ENCODE measurements at regions not wholly inside any gene's neighbourhood (a gene's known extent, or its start where the extent isn't known, plus 50 kb on each side); places are given as distances from the start of the nearest gene placed in this dataset.

DNA sequence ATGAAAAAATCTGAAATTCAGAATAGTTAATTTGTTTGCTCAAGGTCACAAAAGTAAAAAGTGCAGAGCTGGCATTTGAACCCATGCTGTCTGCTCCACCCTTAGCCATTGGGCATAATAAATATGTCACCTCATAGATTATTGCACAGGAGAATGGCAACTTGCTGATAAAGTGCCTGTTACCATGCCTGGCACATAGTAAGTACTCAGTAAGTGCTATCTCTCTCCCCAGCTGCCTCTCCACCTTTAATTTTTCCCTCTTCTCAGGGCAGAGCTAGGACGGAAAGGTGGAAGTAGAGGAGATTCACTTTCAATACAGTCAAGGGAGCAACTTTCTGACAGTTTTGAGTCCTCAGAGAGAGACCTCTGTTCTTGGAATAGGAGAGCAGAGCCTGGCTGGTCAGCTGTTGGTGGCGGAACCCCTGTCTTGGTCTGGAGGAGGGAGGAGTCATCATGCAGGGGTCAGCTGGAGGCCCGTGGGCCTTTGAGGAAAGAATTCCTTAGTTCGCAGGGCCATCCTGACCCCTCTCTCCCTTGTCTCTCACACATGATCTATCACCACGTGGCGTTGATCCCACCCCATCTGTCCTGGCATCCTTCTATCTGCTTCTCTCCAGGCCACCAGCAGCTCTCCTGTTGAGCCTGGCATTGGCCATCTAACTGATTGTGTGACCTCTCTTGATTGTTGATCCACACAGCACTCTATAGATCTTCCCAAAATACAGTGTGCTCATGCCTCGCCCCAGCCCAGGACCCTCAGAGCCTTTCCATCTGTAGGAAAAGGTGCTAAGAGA lies 149.3 kb downstream of the RPLP1 start:
- DNase-seq (ENCODE audit: low spot score): no peak
- H3K4me3 ChIP-seq: no peak overlapping the region
- no peak overlapping the region for H3K27ac ChIP-seq
- TF ChIP-seq, protein P1, sequence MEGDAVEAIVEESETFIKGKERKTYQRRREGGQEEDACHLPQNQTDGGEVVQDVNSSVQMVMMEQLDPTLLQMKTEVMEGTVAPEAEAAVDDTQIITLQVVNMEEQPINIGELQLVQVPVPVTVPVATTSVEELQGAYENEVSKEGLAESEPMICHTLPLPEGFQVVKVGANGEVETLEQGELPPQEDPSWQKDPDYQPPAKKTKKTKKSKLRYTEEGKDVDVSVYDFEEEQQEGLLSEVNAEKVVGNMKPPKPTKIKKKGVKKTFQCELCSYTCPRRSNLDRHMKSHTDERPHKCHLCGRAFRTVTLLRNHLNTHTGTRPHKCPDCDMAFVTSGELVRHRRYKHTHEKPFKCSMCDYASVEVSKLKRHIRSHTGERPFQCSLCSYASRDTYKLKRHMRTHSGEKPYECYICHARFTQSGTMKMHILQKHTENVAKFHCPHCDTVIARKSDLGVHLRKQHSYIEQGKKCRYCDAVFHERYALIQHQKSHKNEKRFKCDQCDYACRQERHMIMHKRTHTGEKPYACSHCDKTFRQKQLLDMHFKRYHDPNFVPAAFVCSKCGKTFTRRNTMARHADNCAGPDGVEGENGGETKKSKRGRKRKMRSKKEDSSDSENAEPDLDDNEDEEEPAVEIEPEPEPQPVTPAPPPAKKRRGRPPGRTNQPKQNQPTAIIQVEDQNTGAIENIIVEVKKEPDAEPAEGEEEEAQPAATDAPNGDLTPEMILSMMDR (IDR thresholded peaks at IDR 0.05): no peak

DNA sequence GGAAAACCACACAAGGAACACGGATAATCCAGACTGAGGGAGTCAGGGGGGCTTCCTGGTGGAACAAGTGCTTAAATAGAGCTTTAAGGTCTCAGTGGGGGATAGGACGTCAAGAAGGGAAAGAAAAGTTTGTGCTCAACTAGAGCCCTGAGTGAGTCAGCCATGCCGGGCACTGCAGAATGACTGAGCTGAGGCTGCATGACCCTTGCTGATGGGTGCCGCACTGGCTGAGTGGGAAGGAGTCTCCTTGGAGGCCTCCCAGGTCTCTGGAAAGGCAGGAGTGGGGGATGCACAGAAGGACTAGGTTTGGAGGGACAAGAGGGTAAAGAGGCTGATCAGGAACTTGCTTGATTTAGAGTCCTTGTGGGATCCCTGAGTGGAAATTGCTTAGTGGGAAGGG lies 150.3 kb downstream of the RPLP1 start:
- no peak for DNase-seq (ENCODE audit: low spot score)
- Histone ChIP-seq H3K27ac (no peak overlapping the region), H3K4me3 (no peak overlapping the region)
- TF ChIP-seq, protein P1 (IDR thresholded peaks at IDR 0.05): no peak

DNA sequence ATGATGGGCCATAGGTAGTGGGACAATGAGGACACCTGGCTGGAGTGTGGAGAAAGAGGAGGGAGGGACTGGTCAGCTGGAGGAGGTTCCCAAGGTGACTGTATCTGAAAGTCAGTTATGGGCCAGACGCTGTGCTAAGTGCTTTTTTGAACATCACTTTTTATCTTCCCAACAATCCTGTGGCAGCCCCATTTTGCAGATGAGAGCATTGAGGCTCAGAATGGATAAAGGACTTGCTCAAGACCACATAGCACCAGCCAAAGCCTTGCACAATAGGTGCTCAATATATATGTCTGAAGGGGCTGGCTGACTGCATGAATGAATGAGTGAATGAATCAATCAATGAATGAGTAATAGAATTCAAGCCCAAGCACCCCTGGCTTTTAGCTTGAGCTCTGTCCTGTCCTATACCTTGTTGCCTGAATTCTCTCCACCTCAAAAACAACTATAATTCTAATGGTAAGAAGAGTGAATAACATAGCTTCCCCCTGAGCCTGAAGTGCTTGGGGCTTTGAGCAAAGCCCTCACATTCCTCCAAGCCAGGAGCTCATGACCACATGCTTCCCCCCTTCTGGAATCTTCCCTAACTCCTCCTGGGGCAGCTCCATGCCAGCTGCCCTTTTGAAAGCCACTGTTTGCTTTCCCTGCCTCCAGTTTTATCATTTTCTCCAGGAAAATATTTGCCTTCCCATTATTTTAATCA lies 150.9 kb downstream of the RPLP1 start:
- no peak overlapping the region for H3K27ac ChIP-seq
- no peak overlapping the region for H3K4me3 ChIP-seq
- no peak for DNase-seq (ENCODE audit: low spot score)
- TF ChIP-seq, protein P1 (IDR thresholded peaks at IDR 0.05): no peak

DNA sequence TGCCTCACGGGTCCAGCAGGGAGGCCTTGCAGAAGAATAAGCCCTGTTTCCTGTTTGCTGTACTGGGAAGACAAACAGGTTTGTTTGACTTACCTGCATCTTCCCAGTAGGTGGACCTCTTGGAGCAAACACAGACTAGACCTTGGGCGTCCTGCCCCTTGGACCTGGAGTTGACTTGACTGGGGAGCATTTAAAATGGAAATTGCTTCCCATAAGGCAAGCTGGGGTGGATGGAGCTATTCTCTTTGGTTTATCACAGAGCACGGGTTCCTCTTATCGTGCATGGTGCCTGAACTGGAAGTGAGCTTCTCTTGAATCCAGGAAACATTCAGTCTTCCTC lies 151.4 kb downstream of the RPLP1 start:
- Histone ChIP-seq H3K4me3 (no peak overlapping the region), H3K27ac (no peak overlapping the region)
- TF ChIP-seq, protein P1 (IDR thresholded peaks at IDR 0.05): no peak
- DNase-seq (ENCODE audit: low spot score): no peak

DNA sequence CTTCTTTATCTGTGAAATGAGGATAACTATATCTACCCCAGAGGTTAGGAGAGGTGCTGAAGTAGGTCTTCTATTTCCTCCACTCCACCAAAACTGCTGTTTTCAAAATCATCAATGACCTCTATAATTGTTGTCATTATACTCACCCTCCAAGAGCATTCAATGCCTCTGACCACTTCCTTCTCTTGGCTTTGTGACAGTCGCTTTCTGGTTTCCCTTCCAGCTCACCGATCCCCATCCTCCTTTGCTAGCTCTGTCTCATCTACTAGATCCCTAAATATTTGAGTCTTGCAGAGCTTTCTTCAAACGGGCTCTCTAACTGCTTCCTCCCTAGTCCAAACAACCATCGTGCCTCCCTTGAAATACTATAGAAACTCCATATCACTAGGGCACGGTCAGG lies 153.5 kb downstream of the RPLP1 start:
- Histone ChIP-seq H3K4me3 (no peak overlapping the region), H3K27ac (peak overlapping the region in 1 of 2 donors; percentile 80)
- DNase-seq (ENCODE audit: low spot score): no peak
- TF ChIP-seq, protein P1 (IDR thresholded peaks at IDR 0.05): no peak

DNA sequence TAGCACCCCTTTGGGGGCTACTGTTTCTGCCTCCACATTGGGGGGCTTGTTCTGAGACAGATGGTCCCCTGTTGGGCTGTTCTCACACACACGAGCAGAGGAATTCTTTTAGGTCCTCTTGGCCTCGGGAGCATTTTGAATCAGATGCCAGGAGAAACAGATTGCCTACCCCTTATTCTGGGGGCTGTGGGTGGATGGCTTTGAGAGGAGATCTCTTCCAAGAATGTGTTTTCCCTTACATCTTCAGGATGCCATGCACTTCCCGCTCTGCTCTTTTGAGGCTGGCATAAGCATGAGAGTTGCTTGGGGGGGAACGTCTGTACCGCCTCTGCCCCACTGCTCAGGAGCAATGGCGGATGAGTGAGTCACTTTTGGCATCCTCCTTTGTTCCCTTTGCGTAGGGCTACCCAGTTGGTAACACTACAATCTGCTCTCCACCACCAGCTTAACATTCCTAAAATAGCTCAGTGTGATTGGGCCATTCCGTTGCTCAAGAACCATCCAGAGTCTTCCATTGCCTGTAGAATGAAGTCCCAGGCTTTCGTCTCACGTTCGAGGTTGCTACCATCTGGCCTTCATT lies 154.4 kb downstream of the RPLP1 start:
- Histone ChIP-seq H3K27ac (peak overlapping the region in 1 of 2 donors; percentile 80), H3K4me3 (peak overlapping the region; percentile 30)
- peak; percentile 80 for DNase-seq (ENCODE audit: low spot score)
- TF ChIP-seq, protein P1 (IDR thresholded peaks at IDR 0.05): no peak
